NCI-H2081 (cell line): ENCODE measurements at regions not wholly inside any gene's neighbourhood (a gene's known extent, or its start where the extent isn't known, plus 50 kb on each side); places are given as distances from the start of the nearest gene placed in this dataset.
"Not testable (repeated sequence)": the region's sequence is repeated elsewhere in the genome, so short reads cannot be mapped to it uniquely, and the experiment has no call there.

Experiments
- DNase-seq, 2 experiments: peaks; one replicate each; lab custom pipeline; 2025; lab: John Stamatoyannopoulos, UW

- DNase-seq, result not testable (repeated sequence)
These were observed 440.2 kb upstream of the NUDT12 start for GRCh38 chr5:104002783-104003182.

GRCh38 chr5:104001136-104001535 lies 438.5 kb upstream of the NUDT12 start:
- no peak for DNase-seq

- no peak for DNase-seq
These were observed 430.4 kb upstream of the NUDT12 start for GRCh38 chr5:103993031-103993430.

GRCh38 chr5:103990064-103990463 lies 427.5 kb upstream of the NUDT12 start:
- no peak for DNase-seq

GRCh38 chr5:103981592-103981991 lies 419.0 kb upstream of the NUDT12 start:
- DNase-seq, result no peak

- DNase-seq, result no peak
These were observed 411.1 kb upstream of the NUDT12 start for GRCh38 chr5:103973669-103974068.

GRCh38 chr5:103966295-103966694 lies 403.7 kb upstream of the NUDT12 start:
- not testable (repeated sequence) for DNase-seq

GRCh38 chr5:103962023-103962422 lies 399.4 kb upstream of the NUDT12 start:
- no peak for DNase-seq

GRCh38 chr5:103953601-103954382 lies 391.2 kb upstream of the NUDT12 start:
- DNase-seq, result no peak

GRCh38 chr5:103951776-103952175 lies 389.2 kb upstream of the NUDT12 start:
- DNase-seq, result no peak

- no peak for DNase-seq
These were observed 380.6 kb upstream of the NUDT12 start for GRCh38 chr5:103943230-103943629.

- no peak for DNase-seq
These were observed 380.1 kb upstream of the NUDT12 start for GRCh38 chr5:103942587-103943186.

- no peak for DNase-seq
These were observed 379.0 kb upstream of the NUDT12 start for GRCh38 chr5:103941596-103941995.

GRCh38 chr5:103938146-103938695 lies 375.6 kb upstream of the NUDT12 start:
- peak in 1 of 2 experiments; percentile 17 for DNase-seq

GRCh38 chr5:103929338-103930013 lies 366.9 kb upstream of the NUDT12 start:
- no peak for DNase-seq

GRCh38 chr5:103927739-103928138 lies 365.1 kb upstream of the NUDT12 start:
- DNase-seq, result no peak

GRCh38 chr5:103923616-103924168 lies 361.1 kb upstream of the NUDT12 start:
- no peak for DNase-seq

- no peak for DNase-seq
These were observed 356.9 kb upstream of the NUDT12 start for GRCh38 chr5:103919506-103919905.

GRCh38 chr5:103918668-103919367 lies 356.2 kb upstream of the NUDT12 start:
- DNase-seq, result peak in 1 of 2 experiments; percentile 0

- no peak for DNase-seq
These were observed 352.5 kb upstream of the NUDT12 start for GRCh38 chr5:103915081-103915480.

GRCh38 chr5:103910786-103911185 lies 348.2 kb upstream of the NUDT12 start:
- DNase-seq, result no peak

GRCh38 chr5:103910011-103910410 lies 347.4 kb upstream of the NUDT12 start:
- no peak for DNase-seq
